CD4-positive, alpha-beta T cell treated with Interleukin-4 for 4 hours (primary cell): ENCODE measurements at regions not wholly inside any gene's neighbourhood (a gene's known extent, or its start where the extent isn't known, plus 50 kb on each side); places are given as distances from the start of the nearest gene placed in this dataset.
"Not testable (repeated sequence)": the region's sequence is repeated elsewhere in the genome, so short reads cannot be mapped to it uniquely, and the experiment has no call there.

ENCODE experiments used
- DNase-seq: peaks from one replicate; pipeline ENCODE4 v3.0.0-alpha.2; 2020

DNA sequence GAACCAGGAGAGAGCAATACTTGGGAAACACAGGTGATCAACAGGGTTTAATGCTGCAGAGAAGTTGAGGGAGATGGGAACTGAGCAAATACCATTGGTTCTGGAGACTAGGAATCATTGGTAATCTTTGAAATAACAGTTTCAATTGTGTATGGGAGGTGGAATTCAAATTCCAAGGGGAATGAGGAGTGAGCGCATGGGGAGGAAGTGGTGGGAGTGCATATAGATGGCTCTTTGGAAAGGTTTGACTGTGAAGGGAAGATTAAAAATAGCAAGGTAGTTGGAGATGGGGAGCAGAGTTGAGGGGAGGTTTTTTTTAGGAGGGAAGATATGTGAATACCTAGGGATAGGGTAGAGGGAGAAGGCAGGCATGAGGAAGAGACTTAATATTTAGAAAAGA lies 51.1 kb upstream of the ROPN1 start:
- DNase-seq, result no peak

DNA sequence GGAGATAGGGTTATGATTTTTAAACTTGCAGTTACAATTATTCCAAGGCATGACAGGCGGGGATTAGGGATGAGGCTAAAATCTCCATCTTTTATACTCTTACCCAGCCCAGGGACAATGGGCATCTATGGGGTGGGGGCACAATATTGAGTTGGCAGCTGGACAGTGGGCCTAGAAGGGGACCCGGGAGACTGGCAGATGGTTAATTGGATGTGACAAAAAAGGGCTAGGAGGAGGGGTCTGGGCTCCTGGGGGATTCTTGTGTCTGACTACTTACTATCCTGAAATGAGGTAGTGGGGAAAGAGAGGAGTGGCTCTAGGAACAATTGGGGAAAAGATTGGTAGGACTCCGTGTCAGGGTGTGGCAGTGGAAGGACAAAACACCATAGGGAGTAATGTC lies 53.0 kb upstream of the ROPN1 start:
- DNase-seq, result no peak

DNA sequence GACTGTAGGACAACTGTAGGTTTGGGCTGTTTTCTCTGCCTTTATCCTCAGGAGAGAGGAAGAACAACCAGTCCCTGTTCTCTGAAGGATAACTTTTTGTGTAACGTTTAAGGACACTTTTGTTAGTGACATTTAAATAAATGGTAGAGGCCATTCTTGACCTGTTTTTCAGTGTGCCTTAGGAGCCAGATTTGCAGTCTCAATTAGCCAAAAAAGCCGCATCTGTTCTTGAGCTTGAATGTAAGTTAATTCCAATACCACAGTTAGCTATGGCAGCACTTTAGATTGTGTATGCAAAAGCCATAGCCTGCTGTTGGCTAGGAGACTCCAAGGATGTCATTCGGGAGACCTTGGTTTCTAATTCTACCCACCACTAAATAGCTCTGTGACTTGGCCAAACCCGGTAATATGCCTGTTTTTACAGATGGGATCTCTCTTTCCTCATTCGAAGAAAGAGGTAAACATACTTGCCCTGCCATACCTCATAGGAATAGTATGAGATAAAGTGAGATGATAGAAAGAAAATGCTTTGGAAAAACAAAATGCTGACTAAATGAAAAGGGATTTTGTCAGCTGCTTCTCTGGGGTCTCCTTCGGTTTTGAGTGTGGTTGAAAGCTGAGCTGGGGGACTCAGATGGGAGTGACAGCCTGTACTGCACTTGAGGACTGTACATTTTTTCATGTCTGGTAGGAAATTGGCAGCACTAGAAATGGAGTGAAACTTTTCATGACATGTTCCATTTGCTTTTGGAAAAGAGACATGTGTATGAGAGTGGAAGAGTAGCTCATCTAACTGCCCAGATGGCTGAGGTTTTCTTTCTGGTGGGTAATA lies 57.3 kb upstream of the ROPN1 start:
- DNase-seq, result no peak

DNA sequence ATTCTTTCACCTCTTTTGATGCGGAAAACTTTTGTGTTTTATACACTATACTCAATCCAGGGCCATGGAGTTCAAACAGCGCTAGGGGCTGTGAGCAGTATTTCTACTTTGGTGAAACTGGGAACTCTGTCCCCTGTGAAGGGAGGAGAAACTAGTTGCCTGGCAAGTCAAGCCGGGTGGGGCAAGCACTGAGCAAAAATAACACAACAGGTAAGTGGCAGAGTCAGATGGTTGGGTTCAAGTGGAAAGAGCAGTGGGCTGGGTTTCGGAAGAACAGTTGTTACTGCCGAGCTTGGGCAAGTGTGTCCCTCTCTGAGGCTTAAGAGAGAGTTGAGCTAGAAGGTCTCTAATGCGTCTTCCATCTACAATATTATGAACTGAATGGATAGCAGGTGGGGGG lies 59.7 kb upstream of the ROPN1 start:
- DNase-seq, result no peak

DNA sequence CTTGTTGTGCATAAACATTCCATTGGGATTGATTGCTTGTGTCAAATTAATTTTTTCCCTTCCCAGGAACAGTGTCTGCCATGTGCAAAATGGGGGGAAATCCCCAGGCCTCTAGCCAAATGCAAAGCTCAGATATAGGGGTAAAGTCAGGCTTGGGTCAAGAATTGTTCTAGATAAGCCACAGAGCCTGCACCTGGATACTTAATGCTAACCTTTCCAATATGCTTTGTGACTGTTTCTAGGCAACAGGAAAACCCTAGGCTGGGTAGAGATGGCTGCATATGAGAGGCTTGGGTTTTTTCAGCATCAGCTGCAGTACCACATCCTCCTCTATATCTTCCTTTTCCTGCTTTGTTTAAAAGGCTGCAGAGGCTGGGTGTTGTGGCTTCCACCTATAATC lies 61.9 kb upstream of the ROPN1 start:
- DNase-seq, result no peak

DNA sequence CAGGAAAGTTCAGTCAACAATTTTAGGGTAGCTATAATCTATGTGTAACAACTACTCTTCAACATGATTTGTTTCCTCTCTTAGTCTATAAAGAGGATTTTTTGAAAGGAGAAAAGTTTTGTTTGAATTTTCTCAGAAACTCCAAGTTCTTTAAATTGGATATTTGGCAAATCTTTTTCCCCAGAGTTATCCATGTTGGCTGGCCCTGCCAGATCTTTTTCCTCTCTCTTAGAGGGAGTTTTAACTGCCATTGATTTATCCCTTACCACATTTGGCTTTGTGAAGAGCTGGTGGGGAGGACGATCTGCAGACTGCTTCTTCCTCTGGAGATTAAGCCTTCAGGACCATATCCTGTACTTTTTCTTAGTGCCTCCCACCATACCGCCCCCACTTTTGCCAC lies 64.9 kb upstream of the ROPN1 start:
- no peak for DNase-seq

DNA sequence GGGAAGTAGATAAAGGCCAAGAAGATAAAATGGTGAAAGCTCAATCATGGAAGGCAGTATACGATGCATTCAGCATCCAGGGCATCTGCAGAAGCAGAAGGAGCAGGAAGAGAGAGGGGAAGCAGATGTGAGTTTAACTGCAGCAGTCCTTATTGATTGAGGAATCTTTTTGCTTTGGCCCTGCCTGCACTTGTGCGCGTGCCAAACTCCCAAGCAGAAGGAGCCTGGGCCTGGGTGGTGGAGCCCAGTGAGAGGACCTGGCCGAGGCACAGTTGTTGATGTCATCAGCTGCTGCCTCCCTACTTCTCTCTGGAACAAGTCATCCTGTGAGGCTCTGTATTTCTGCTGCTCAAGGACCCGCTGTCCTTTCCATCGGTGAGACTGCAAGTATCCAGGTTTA lies 65.5 kb upstream of the ROPN1 start:
- no peak for DNase-seq

DNA sequence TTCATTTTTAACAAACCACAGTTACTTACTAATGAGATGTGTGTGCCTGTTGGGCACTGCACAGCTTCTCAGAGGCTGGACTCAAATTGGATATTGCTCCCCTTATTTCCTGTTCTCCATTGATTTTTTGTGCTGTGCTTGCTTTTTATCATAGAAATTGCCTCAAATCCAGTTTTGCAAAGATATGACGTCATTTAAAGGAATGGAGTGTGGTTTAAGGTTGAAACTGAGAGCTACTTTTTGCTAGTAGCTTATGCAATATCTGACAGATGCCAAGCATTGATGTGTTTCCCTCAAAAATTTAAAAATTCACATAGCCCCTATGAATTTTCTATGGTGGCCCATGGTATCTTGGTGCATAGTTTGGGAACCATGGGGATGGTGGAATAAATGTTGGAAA lies 67.7 kb upstream of the ROPN1 start:
- DNase-seq, result no peak

DNA sequence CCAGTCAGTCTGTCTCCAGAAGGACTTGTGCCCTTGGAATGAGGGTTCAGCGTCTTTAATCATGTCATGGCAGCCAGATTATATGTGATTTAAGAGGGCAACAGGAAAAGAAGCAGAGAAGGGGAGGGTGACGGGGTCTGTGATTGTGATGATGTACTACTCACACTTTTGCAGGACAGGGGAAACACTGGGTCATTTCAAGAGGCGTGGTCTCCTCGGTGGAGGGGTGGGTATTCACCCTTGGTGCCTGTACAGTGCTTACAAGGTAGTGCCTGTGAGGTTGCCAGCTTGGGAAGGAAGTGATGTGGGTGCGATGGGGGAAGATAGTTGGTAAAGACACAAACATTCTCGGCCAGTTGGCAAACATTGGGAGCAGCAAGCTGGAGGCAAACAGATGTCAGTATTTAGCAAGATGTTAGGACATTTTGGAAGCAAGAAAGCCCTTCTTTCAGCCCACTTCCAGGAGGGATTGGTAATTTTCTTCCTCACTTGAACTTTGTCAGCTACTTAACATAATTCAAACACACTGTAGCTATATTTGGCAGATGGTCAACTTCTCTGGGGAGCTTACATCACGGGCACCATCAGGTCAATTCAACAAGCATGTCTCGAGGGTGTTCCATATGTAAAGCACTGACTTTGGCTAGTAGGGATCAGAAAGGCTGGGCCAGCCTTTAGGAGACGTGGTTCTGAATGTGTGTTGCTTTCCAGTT lies 71.4 kb upstream of the ROPN1 start:
- DNase-seq, result no peak

DNA sequence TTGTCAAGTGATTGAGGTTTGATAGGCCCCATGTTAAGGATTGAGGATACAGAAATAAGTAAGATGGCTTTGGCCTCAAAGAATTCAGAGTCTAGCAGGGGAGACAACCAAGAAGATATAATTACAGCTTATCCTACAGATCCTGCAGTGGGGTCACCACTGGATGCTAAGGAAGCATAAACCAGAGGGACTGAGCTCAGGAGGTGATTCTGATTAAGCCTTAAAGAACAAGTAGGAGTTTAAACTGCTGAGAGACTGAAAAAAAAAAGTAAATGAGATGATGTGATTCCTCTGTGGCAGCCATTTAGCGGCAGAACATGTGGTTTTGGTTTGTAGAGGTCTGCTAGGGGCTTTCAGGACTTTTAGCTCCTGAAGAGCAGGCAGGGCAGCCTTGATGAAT lies 72.1 kb upstream of the ROPN1 start:
- no peak for DNase-seq

DNA sequence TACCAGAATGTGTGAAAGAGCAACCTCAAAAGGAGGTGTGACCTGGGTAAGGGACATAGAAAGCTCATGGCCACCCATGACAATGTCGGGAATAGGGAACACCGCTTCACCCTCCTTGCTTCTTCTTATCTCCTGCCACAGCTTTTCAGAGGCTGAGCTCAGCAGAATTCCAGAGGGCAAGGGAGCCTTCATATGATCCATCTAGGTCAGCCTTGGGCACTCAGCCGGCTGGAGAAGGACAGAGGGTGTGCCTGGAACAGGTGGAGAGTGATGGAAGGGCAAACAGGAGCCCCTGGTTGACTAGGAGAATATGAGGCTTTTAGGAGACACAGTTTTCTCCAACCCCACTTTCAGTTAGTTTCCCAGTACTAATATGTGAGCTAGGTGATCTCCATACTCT lies 74.6 kb upstream of the ROPN1 start:
- DNase-seq, result not testable (repeated sequence)

DNA sequence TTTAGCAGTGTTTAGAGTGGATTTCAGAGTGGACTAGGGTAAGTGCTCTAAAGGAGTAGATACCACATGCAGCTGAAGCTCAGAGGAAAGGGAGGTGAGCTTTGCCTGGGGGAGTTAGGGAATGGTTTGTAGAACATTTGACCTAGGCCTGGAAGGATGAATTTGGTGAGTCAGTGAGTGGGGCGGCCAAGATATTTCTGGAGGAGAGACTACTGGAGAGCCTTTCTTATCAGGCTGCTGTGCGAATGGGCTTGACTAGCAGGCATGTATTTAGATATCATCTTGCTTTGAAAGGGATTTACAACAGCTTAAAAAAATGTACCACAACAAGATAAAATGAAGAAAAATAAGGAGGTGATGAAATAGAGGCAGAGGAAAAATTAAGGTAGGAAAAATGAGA lies 77.8 kb upstream of the ROPN1 start:
- DNase-seq, result not testable (repeated sequence)

DNA sequence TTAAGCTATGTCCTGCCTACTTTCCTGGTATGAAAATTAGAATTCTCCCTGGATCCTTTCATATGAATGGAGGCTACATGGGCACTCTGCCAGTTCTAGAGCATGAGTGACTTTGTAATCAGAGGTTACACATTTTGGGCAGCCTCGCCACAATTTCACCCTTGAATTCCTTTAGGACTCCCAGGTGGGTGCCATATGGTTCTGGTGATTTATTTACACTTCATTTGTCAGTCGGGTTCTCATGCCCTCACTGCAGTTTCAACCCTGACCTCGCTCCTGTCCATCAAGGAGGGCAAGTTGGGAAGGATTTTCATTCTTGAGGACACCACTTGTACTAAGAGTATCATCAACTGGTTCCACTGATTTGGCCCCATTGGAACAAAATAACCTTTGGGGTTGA lies 83.2 kb upstream of the ROPN1 start:
- not testable (repeated sequence) for DNase-seq

DNA sequence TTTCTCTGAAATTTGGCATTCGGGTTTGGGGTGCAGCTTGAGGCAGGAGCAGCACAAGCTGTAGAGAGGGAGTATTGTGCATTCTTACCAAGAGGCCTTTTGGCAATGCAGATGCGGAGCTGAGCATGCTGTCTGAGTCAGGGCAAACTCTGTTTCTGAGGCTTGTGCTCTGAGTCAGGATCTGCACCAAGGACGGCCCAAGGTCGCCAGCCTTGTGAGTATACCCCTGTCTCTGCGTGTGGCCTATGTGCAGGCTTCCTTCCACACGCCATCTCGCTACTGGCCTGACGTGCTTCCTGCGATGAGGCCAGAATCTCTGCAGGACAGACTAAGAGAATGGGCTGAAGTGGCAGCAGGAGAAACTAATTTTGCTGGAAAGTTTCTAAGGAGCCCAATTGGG lies 83.8 kb upstream of the ROPN1 start:
- no peak for DNase-seq

DNA sequence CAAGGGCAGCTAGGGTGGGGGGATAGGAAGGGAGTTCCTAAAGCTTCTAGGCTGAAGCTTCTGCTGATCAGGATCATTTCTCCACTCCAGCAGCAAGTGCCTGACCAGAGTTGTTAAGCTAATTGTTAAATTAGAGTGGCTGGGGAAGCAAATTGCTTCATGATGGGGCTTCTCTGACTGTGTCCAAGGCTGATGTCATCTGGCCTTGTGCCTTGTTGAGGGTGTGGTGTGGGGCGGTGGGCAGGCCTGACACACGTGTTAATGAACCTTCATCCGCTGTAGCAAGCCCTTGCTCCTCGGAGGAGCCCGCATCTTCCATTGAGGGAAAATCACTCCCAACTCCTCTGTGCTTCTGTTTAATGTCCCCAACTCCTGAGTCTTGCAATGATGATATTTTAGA lies 84.3 kb upstream of the ROPN1 start:
- DNase-seq, result no peak

DNA sequence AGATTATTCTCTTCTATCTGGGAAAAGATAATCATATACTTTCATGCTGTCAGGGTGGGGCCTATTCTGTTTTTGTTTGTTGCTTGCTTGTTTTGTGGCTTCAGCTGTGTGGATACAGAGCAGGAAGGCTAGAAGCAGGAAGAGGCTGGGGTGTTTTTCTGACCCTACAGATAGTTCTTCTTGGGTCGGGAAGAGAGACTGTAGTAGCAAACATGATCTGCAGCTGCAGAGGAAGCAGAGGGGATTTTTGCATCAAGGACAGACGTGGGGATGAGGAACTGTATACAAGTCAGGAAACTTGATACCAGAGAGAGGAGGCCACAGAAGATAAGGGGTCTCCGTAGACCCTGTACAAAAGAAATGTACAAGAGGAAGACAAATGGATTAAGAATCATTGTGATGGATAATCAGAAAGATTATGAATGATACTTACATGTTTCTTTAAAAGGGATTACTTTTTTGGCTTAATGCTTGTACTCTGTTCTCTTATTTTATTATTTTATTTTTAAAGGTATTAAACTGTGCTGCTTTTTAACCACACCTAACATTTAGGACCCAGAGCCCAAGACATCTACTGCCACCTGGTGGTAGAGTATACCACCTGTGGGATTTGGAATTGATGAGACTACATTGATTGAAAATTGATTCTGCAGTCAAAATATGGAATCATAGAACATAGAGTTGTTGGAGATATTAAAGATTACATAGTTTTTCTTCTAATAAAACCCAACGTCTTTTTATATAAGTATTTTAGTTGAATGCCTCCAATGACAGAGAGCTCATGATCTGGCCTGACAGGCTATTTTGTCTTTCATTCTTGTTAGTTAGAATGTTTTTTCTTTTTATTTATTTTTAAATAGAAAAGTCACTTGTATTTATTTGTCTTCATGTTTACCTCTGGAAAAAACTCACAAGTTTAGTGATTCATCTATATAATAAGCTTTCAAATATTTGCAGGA lies 87.3 kb upstream of the ROPN1 start:
- DNase-seq, result peak; percentile 25

DNA sequence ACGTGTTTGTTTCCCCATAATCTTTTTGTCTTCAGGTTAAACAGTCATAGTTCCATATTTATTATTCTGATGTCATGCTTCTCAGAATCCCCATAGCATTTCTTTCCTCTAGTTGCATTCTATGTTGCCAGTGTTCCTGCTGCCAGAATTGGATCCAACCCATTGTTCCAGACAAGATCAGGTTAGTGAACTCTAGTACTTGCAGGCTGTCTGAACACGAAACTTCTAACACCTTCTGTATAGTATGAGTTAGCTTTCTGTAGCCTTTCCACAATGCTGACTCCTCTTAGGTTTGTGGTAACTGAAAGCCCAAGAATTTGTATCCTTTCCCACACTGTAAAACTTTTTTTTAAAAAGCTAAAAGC lies 88.0 kb upstream of the ROPN1 start:
- no peak for DNase-seq

DNA sequence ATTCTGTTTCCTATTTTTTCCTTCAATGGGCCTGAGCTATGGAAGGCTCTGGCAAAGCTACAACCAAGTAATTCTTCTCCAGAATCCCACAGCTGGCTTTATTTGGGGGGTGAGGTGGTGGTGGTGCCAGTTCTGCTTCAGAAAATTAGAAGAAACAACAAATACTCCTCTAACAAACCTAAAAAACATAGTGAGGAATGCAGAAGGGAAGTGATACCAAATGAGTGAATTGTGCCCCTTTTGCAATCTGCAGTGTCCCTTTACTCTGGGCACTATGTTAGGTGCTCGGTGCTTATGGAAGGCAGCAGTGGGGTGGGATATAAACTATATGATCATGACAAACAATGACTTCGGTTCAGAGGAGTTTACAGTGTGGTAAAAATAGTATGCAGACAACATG lies 90.4 kb upstream of the ROPN1 start:
- no peak for DNase-seq

DNA sequence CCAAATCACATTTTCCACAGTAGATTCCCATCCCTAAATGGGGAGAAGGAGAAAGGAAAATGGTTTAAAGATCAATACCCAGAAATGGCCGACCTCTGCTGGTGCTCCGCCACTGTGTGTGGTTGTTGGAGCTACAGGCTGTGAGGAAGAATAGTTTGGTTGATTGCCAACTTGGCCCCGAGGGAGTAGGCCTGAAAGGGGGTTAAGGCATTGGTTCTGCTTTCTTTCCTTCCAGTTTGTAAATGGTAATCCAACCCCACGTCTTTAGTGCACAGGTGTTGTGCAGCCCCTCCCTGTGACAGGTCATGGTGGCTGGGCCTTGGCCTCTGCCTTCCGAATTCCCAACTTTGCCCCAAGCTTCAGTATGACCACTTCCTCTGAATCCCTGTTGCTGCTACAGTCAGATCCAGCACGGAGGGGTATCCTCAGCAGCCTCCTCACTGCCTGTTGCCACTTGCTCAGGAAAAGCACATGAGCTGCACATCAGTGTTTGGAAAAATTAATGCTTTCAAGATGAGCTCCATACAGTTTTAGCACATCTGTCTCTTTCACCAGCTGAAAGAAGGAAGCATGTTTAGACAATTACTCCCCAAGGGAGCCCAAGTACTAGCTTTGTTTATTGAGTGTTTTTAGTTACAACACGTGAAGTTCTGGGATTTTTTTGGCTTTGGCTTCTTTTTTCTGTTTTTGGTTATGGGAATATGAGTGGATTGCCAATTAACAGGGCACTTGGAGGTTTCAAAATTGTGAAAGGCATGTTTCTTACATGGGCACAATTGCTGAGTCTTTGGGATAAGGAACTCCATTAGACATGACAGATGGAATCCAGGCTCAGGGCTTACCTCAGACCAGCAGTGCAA lies 92.3 kb upstream of the ROPN1 start:
- DNase-seq, result no peak

DNA sequence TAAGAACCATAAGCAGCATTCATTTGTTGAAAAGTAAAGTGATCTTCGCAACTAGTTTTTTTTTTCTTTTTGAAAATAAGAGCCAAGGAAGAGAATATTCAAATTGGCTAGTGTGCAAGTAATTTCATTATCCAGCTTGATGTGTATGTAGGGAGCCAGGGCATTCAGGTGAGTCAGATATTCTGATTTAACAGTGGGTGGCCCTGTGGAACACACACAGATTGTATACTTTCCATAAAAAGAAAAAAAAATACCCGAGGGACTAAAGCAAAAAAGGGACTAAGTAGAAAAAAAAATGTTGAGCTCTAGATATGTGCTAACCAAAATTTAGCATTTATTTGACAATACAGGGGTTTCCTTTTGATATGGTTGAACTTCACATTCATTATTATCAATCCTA lies 96.9 kb upstream of the ROPN1 start:
- DNase-seq, result no peak

DNA sequence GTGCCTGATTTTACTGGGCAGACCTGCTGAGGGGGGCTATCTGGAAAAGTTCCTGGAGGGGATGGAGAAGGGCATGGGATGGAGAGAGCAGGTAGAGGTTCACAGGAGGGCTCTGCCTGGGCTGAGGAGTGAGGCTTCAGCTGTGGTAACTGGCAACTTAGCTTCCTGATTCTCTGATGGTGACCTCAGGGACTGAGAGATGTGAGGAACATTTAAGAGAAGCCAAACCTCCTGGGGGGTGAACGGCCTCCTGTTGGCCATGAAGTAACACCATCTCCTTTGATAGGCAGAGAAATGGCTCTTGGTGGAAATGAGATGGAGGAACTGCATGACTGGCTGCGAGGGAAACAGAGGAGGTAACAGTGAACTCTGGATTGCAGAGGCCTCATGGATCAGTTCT lies 97.3 kb upstream of the ROPN1 start:
- DNase-seq, result no peak

DNA sequence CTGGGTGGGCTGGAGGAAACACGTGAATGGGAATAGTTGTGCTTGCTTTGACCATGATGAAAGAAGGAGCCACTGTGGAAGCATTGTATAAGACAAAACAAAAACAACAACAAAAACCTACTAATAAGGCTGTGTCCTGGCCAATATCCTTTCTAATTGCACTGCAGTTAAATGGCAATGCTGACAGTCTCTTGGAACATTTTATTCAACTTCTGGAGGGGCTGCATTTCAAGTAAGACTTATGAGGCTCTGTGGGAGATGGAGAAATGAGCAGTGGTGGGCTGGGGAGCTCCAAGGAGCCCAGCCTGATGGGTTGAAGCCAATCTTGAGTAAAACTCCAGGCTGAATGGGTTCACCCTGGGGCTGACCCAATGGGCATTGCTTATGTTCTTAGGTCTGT lies 99.8 kb upstream of the ROPN1 start:
- DNase-seq, result no peak

DNA sequence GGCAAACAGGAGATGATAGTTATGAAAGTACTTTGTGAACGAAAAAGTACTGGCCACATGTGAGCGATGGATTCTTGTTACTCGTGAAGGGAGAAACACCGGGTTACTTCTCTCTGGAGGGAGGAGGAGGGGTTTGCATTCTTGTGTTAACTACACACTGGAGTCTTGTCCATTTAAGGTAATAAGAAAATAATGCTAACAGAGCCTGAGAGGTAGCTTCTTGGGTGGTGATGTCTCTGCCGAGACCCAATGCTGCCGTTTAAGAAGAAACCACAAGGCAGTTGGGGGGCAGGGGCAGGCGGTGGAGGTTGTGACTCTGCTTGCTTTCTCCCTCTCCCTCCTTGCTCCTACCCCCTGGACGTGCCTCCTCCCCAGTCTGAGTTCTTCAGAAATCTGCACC lies 100.9 kb upstream of the ROPN1 start:
- no peak for DNase-seq
